Body of pancreas (tissue), 4 donors: ENCODE measurements at regions not wholly inside any gene's neighbourhood (a gene's known extent, or its start where the extent isn't known, plus 50 kb on each side); places are given as distances from the start of the nearest gene placed in this dataset.

Experiments used
- POLR2A ChIP-seq, 3 donors: fragments of 450-650 bp; IDR thresholded peaks; one replicate each; pipeline ENCODE4 v1.6.1; 2016; ENCODE audit warnings: antibody characterized with exemption in 3 of 3, mild to moderate bottlenecking in 2 of 3
- TF ChIP-seq, protein P1 (sequence below), 7 experiments: fragments of 450-650 bp in 4 of 7; fragments of 200-600 bp in 3 of 7; sonication (generic) in 3 of 7; IDR thresholded peaks; one replicate each; pipeline ENCODE4 v1.5.1; 2016 to 2019; ENCODE audit warnings: antibody characterized with exemption in 7 of 7

GRCh38 chr3:43963208-43963607 is 272.5 kb downstream of the ABHD5 start:
- TF ChIP-seq, protein P1, sequence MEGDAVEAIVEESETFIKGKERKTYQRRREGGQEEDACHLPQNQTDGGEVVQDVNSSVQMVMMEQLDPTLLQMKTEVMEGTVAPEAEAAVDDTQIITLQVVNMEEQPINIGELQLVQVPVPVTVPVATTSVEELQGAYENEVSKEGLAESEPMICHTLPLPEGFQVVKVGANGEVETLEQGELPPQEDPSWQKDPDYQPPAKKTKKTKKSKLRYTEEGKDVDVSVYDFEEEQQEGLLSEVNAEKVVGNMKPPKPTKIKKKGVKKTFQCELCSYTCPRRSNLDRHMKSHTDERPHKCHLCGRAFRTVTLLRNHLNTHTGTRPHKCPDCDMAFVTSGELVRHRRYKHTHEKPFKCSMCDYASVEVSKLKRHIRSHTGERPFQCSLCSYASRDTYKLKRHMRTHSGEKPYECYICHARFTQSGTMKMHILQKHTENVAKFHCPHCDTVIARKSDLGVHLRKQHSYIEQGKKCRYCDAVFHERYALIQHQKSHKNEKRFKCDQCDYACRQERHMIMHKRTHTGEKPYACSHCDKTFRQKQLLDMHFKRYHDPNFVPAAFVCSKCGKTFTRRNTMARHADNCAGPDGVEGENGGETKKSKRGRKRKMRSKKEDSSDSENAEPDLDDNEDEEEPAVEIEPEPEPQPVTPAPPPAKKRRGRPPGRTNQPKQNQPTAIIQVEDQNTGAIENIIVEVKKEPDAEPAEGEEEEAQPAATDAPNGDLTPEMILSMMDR (IDR thresholded peaks at IDR 0.05): no peak
- TF ChIP-seq POLR2A (IDR thresholded peaks at IDR 0.05): no peak
